ENCODE measurements at regions not wholly inside any gene's neighbourhood (a gene's known extent, or its start where the extent isn't known, plus 50 kb on each side); places are given as distances from the start of the nearest gene placed in this dataset.

- TF ChIP-seq EZH2 (IDR thresholded peaks at IDR 0.05; ENCODE audit: insufficient read depth, poor library complexity, severe bottlenecking) = no peak
- TF ChIP-seq EZH2phosphoT487 (IDR thresholded peaks at IDR 0.05; ENCODE audit: insufficient read depth, low read depth) = no peak
Measured at GRCh38 chr14:99041820-99042174, 230.2 kb downstream of the BCL11B start.

All from GM23248 (cell line).